ENCODE measurements at regions not wholly inside any gene's neighbourhood (a gene's known extent, or its start where the extent isn't known, plus 50 kb on each side); places are given as distances from the start of the nearest gene placed in this dataset.

DNA sequence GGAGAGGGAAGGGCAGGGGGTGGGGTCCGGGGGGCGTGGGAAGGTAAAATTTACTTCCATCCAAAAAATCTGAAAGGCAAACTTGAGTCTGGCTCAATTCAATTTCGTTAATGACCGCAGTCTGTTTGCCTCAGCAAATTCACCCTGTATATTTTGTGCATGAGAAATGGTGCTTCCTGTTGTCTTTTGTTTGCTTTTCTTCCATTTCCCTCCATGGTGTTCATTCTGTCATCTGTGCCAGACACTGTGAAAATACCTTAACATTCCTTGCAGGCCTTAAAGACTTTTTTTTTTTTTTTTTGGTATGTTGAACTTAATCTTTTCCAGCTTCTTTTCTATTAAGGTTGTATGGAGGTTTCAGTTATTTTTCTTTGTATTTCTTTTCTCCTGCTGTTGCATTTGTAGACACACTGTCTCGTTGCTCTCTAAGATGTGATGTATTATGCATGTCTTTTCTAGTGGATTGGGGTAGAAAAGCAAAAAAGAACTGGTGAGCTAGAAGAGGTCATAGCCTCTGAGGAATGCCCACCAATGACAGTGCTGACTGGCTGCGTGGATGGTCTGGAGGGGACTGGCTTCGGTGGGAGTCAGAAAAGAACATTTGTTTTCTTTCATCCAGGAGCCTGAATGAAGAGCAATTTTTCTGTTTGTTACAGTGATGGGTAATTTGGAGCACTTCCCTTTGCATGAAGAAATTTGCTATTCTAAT is 585.0 kb upstream of the MAP3K7 start:
- no peak overlapping the region for H3K4me3 ChIP-seq (replicated peaks; ENCODE audit: low read depth, low read length)
- TF ChIP-seq, protein P1, sequence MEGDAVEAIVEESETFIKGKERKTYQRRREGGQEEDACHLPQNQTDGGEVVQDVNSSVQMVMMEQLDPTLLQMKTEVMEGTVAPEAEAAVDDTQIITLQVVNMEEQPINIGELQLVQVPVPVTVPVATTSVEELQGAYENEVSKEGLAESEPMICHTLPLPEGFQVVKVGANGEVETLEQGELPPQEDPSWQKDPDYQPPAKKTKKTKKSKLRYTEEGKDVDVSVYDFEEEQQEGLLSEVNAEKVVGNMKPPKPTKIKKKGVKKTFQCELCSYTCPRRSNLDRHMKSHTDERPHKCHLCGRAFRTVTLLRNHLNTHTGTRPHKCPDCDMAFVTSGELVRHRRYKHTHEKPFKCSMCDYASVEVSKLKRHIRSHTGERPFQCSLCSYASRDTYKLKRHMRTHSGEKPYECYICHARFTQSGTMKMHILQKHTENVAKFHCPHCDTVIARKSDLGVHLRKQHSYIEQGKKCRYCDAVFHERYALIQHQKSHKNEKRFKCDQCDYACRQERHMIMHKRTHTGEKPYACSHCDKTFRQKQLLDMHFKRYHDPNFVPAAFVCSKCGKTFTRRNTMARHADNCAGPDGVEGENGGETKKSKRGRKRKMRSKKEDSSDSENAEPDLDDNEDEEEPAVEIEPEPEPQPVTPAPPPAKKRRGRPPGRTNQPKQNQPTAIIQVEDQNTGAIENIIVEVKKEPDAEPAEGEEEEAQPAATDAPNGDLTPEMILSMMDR (IDR thresholded peaks at IDR 0.05; ENCODE audit: insufficient read depth, low read length, poor library complexity, severe bottlenecking), result no peak
- H3K36me3 ChIP-seq (ENCODE audit: control insufficient read depth, insufficient read depth, low read length), result no peaks in the 10 kb centered on the region
- H3K27me3 ChIP-seq (replicated peaks; ENCODE audit: control insufficient read depth, insufficient read depth, low read length), result no peaks in the 10 kb centered on the region
- no peak for DNase-seq (ENCODE audit: extremely low read depth, insufficient read length)

DNA sequence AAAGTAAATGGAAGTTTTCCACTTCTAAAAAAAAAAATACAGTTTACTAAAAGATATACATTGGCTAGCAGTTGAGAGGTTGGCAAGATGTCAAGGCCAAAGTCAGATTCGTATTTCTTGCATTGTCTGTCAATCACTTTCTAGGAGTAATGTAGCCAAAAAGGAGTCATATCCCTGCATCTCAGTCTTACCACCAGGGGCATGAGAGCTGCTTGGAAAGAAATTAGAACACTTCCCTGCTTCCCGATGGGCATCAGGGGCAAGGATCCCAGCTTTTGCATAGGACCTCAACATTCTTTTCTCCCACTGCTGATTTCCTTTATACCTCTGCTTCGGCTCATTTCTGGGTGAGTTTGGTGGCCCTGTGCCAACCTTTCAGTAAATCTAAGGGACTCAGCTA is 581.0 kb upstream of the MAP3K7 start:
- H3K36me3 ChIP-seq (ENCODE audit: control insufficient read depth, insufficient read depth, low read length), result no peaks in the 10 kb centered on the region
- no peak overlapping the region for H3K4me3 ChIP-seq (replicated peaks; ENCODE audit: low read depth, low read length)
- no peak for DNase-seq (ENCODE audit: extremely low read depth, insufficient read length)
- no peaks in the 10 kb centered on the region for H3K27me3 ChIP-seq (replicated peaks; ENCODE audit: control insufficient read depth, insufficient read depth, low read length)
- TF ChIP-seq, protein P1 (IDR thresholded peaks at IDR 0.05; ENCODE audit: insufficient read depth, low read length, poor library complexity, severe bottlenecking), result no peak

- no peaks in the 10 kb centered on the region for H3K36me3 ChIP-seq (ENCODE audit: control insufficient read depth, insufficient read depth, low read length)
- H3K27me3 ChIP-seq (replicated peaks; ENCODE audit: control insufficient read depth, insufficient read depth, low read length), result no peaks in the 10 kb centered on the region
- no peak for DNase-seq (ENCODE audit: extremely low read depth, insufficient read length)
- TF ChIP-seq, protein P1 (IDR thresholded peaks at IDR 0.05; ENCODE audit: insufficient read depth, low read length, poor library complexity, severe bottlenecking), result no peak
- no peak overlapping the region for H3K4me3 ChIP-seq (replicated peaks; ENCODE audit: low read depth, low read length)
Observed at GRCh38 chr6:91166271-91167046, 579.6 kb upstream of the MAP3K7 start.

GRCh38 chr6:91164105-91164504 is 577.2 kb upstream of the MAP3K7 start:
- TF ChIP-seq, protein P1 (IDR thresholded peaks at IDR 0.05; ENCODE audit: insufficient read depth, low read length, poor library complexity, severe bottlenecking), result no peak
- Histone ChIP-seq H3K27me3 (replicated peaks; ENCODE audit: control insufficient read depth, insufficient read depth, low read length) (no peaks in the 10 kb centered on the region), H3K36me3 (ENCODE audit: control insufficient read depth, insufficient read depth, low read length) (no peaks in the 10 kb centered on the region), H3K4me3 (replicated peaks; ENCODE audit: low read depth, low read length) (no peak overlapping the region)
- no peak for DNase-seq (ENCODE audit: extremely low read depth, insufficient read length)

- TF ChIP-seq, protein P1 (IDR thresholded peaks at IDR 0.05; ENCODE audit: insufficient read depth, low read length, poor library complexity, severe bottlenecking), result no peak
- Histone ChIP-seq H3K27me3 (replicated peaks; ENCODE audit: control insufficient read depth, insufficient read depth, low read length) (no peaks in the 10 kb centered on the region), H3K36me3 (ENCODE audit: control insufficient read depth, insufficient read depth, low read length) (no peaks in the 10 kb centered on the region), H3K4me3 (replicated peaks; ENCODE audit: low read depth, low read length) (no peak overlapping the region)
- DNase-seq (ENCODE audit: extremely low read depth, insufficient read length), result no peak
Observed at GRCh38 chr6:91161246-91161645, 574.4 kb upstream of the MAP3K7 start.
